Neural crest cell (in vitro differentiated cells): ENCODE measurements at regions not wholly inside any gene's neighbourhood (a gene's known extent, or its start where the extent isn't known, plus 50 kb on each side); places are given as distances from the start of the nearest gene placed in this dataset.

Experiments used
- DNase-seq: peaks from one replicate; pipeline ENCODE4 v3.0.0; 2021; ENCODE audit warnings: low read depth, mixed read lengths, low spot score
- H3K27ac Mint-ChIP-seq: one replicate; pipeline ENCODE4 v1.8.0; 2021; ENCODE audit warnings: mild to moderate bottlenecking, mixed read lengths; ENCODE audit not compliant: unreplicated experiment
- H3K27me3 Mint-ChIP-seq: 2 replicates; pipeline ENCODE4 v1.8.0; 2021; ENCODE audit warnings: low read depth, mild to moderate bottlenecking, mixed read lengths
- H3K36me3 Mint-ChIP-seq: 2 replicates; pipeline ENCODE4 v1.8.0; 2021; ENCODE audit warnings: low read depth, mild to moderate bottlenecking, mixed read lengths
- H3K4me1 Mint-ChIP-seq: 2 replicates; pipeline ENCODE4 v1.8.0; 2021; ENCODE audit warnings: mixed read lengths
- H3K4me3 Mint-ChIP-seq: one replicate; pipeline ENCODE4 v1.8.0; 2021; ENCODE audit warnings: mild to moderate bottlenecking, mixed read lengths
- H3K9me3 Mint-ChIP-seq: 2 replicates; pipeline ENCODE4 v1.8.0; 2021; ENCODE audit warnings: mixed read lengths
- TF ChIP-seq, protein P1 (sequence below): fragments of 200-600 bp; sonication (generic); conservative IDR thresholded peaks from 2 replicates; pipeline ENCODE4 v1.5.0; 2021; ENCODE audit warnings: antibody characterized with exemption, mild to moderate bottlenecking

DNA sequence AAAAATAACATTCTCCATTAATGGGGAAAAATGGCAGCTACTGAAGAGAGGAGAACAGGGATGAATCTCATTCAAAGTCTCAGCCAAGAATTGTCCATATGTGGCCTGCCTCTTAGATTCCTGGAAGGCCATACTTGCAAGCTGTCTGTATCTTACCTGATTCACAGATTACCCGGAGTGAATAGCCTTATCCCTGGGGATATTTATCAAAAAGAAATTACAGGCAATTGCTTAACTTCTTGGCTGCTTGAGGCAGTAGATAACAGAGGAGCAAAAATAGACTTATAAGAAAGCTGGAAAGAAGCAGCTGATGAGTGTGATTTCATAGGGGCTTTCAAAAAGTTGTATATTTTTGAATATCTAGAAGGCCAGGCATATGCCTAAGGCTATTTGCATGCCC, 68.8 kb upstream of the PPP1R2C start:
- TF ChIP-seq, protein P1, sequence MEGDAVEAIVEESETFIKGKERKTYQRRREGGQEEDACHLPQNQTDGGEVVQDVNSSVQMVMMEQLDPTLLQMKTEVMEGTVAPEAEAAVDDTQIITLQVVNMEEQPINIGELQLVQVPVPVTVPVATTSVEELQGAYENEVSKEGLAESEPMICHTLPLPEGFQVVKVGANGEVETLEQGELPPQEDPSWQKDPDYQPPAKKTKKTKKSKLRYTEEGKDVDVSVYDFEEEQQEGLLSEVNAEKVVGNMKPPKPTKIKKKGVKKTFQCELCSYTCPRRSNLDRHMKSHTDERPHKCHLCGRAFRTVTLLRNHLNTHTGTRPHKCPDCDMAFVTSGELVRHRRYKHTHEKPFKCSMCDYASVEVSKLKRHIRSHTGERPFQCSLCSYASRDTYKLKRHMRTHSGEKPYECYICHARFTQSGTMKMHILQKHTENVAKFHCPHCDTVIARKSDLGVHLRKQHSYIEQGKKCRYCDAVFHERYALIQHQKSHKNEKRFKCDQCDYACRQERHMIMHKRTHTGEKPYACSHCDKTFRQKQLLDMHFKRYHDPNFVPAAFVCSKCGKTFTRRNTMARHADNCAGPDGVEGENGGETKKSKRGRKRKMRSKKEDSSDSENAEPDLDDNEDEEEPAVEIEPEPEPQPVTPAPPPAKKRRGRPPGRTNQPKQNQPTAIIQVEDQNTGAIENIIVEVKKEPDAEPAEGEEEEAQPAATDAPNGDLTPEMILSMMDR: no peak
- Mint-ChIP-seq H3K27ac (no peak overlapping the region), H3K9me3 (peaks cover 9% of the 10 kb centered on the region), H3K36me3 (no peaks in the 10 kb centered on the region), H3K27me3 (no peaks in the 10 kb centered on the region), H3K4me1 (no peaks in the 10 kb centered on the region), H3K4me3 (no peak overlapping the region)
- no peak for DNase-seq

DNA sequence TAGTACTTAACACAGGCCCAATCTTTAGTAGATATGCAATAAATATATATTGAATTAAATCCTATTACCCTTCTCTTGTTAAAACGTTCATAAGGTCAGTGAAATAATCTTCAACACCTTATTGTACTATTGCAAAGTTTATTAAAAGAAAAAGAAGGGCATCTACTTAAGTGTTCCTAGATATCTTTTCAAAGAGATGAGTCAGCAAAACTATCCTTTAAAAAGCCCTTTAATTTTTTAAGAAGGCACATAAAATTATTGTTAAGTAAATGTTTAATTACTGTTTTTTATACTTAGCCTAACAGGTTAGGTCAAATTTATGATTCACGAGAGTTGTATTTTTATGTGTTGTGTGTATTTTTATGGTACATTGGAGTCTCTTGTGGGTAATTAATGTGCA, 77.3 kb upstream of the PPP1R2C start:
- no peaks in the 10 kb centered on the region for H3K4me1 Mint-ChIP-seq
- H3K27me3 Mint-ChIP-seq: no peaks in the 10 kb centered on the region
- no peaks in the 10 kb centered on the region for H3K9me3 Mint-ChIP-seq
- H3K36me3 Mint-ChIP-seq: no peaks in the 10 kb centered on the region
- TF ChIP-seq, protein P1: no peak
- no peak overlapping the region for H3K27ac Mint-ChIP-seq
- no peak overlapping the region for H3K4me3 Mint-ChIP-seq
- no peak for DNase-seq

DNA sequence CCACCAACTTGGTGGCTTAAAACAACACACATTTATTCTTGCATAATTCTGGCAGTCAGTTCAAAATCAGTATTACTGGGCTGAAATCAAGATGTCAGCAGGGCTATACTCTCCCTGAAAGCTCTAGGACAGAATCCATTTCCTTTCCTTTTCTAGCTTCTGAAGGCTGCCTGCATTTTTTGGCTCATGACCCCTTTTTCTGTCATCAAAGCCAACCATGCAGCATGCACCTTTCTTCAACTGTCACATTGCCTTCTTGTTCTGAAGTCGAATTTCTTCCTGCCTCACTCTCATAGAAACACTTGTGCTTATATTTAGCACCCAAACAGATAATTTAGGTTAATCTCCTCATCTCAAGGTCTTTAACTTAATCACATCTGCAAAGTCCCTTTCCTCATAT, 79.8 kb upstream of the PPP1R2C start:
- no peak overlapping the region for H3K27ac Mint-ChIP-seq
- H3K4me3 Mint-ChIP-seq: no peak overlapping the region
- TF ChIP-seq, protein P1: no peak
- H3K4me1 Mint-ChIP-seq: no peaks in the 10 kb centered on the region
- no peaks in the 10 kb centered on the region for H3K9me3 Mint-ChIP-seq
- no peak for DNase-seq
- H3K27me3 Mint-ChIP-seq: no peaks in the 10 kb centered on the region
- no peaks in the 10 kb centered on the region for H3K36me3 Mint-ChIP-seq

DNA sequence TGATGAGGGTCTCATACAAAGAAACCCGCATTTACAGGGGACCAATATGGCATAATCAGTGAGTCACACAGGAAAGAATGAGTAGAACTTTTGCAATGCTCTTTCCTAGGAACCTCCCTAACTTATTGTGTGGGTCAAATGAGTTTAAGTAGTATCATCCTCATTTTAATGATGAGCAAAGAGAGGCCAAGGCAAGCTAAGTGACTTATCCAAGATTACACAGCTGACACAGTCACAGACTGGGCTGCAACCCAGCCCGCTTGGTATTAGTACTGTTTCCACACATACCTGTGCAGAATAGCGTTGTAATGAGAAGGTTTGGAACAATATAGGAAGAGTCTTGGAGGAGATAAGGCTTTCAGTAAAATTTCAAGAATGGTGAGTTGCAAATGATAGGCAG, 91.0 kb upstream of the PPP1R2C start:
- Mint-ChIP-seq H3K27me3 (no peaks in the 10 kb centered on the region), H3K27ac (no peak overlapping the region), H3K36me3 (no peaks in the 10 kb centered on the region)

DNA sequence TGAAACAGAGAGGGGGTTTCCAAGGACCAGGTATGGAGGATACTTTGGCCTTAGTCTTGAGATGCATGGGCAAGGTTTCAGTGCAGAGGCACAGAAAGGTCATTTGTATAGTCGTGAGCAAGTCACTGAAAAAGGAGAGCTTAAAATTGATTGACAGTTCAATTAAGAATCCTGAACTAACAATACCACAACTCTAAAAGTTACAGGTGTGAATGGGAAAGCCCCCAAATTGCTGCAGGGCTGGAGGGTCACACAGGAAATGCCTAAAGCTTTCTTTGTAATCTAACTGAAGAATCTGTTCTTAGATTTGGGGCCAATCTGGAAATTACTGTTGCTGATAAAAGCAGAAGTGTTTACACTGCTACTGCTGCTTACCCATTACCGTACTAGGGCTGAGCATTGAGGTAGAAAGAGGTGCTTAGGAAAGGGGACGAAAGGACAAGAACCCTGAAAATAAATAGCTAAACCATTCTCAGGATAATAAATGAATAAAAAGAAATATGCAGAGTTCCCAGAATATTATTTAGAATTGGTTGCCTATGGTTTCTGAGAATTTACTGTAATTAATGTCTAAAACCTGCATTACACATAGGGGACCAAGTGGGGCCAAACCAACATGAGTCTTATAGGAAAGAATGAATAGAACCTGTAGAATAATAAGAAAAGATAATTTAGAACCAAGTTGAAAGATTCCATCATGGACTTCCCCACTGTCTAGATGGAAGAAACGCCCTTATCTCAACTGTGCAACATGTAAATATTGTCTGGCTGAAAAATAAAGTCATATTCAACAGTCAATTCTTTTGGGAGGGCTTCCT, 91.9 kb upstream of the PPP1R2C start:
- Mint-ChIP-seq H3K27ac (no peak overlapping the region), H3K27me3 (no peaks in the 10 kb centered on the region), H3K36me3 (no peaks in the 10 kb centered on the region), H3K9me3 (peaks cover 2% of the 10 kb centered on the region), H3K4me1 (peaks cover 5% of the 10 kb centered on the region), H3K4me3 (no peak overlapping the region)
- no peak for DNase-seq
- TF ChIP-seq, protein P1: no peak

More for the DNA sequence above, 91.0 kb upstream of the PPP1R2C start:
- TF ChIP-seq, protein P1: no peak
- peaks cover 5% of the 10 kb centered on the region for H3K4me1 Mint-ChIP-seq
- H3K4me3 Mint-ChIP-seq: no peak overlapping the region
- peaks cover 2% of the 10 kb centered on the region for H3K9me3 Mint-ChIP-seq
- DNase-seq: no peak
